ENCODE measurements at regions not wholly inside any gene's neighbourhood (a gene's known extent, or its start where the extent isn't known, plus 50 kb on each side); places are given as distances from the start of the nearest gene placed in this dataset.
A peak's percentile ranks its signal among the peaks of the same experiment; 100 is the strongest.

DNA sequence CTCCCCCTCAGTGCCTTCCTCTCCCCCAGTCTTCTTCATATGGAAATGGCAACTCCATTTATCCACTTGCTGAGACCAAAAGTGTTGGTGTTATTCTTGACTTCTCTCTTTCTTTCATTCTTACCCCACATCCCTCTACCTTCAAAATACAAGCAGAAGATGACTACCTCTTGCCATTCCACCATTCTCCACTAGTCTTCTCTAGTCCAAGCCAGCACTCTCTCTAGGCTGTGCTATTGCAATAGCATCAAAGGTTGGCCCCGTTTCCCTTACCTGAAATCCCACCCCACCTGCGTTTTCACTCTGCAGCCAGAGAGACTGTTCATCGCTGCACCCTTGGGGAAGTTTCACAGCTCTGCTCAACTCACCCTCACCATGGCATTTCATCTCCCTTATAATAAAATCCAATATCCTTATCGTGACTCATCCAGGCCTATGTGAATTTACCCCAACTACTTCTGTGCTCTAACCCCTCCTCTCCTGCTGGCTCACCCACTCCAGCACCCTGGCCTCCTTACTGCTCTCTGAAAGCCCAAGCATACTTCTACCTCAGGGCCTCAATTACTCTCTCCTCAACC, 109.1 kb downstream of the LSM5 start:
- TF ChIP-seq, protein P1, sequence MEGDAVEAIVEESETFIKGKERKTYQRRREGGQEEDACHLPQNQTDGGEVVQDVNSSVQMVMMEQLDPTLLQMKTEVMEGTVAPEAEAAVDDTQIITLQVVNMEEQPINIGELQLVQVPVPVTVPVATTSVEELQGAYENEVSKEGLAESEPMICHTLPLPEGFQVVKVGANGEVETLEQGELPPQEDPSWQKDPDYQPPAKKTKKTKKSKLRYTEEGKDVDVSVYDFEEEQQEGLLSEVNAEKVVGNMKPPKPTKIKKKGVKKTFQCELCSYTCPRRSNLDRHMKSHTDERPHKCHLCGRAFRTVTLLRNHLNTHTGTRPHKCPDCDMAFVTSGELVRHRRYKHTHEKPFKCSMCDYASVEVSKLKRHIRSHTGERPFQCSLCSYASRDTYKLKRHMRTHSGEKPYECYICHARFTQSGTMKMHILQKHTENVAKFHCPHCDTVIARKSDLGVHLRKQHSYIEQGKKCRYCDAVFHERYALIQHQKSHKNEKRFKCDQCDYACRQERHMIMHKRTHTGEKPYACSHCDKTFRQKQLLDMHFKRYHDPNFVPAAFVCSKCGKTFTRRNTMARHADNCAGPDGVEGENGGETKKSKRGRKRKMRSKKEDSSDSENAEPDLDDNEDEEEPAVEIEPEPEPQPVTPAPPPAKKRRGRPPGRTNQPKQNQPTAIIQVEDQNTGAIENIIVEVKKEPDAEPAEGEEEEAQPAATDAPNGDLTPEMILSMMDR (IDR thresholded peaks at IDR 0.05; ENCODE audit: low read depth, low read length), result peak; percentile 26
- TF ChIP-seq POLR2A (IDR thresholded peaks at IDR 0.05; ENCODE audit: extremely low read depth, insufficient read length) (no peak), MYC (IDR thresholded peaks at IDR 0.05; ENCODE audit: low read depth, low read length) (no peak)
- TF ChIP-seq, protein P2, sequence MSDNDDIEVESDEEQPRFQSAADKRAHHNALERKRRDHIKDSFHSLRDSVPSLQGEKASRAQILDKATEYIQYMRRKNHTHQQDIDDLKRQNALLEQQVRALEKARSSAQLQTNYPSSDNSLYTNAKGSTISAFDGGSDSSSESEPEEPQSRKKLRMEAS (IDR thresholded peaks at IDR 0.05; ENCODE audit: low read depth, low read length), result no peak
